Esophagus muscularis mucosa (tissue), 3 donors: ENCODE measurements at regions not wholly inside any gene's neighbourhood (a gene's known extent, or its start where the extent isn't known, plus 50 kb on each side); places are given as distances from the start of the nearest gene placed in this dataset.

Source experiments
- CTCF ChIP-seq, 3 experiments: fragments of 200-600 bp in 2 of 3; fragments of 450-650 bp in 1 of 3; sonication (generic) in 2 of 3; IDR thresholded peaks; one replicate each; pipeline ENCODE4 v1.5.1; 2017 to 2019; ENCODE audit warnings: antibody characterized with exemption in 3 of 3, mild to moderate bottlenecking in 2 of 3, moderate library complexity in 1 of 3
- POLR2A ChIP-seq: fragments of 450-650 bp; IDR thresholded peaks from one replicate; pipeline ENCODE4 v1.6.1; 2017; ENCODE audit warnings: antibody characterized with exemption, moderate library complexity, mild to moderate bottlenecking, low read depth

DNA sequence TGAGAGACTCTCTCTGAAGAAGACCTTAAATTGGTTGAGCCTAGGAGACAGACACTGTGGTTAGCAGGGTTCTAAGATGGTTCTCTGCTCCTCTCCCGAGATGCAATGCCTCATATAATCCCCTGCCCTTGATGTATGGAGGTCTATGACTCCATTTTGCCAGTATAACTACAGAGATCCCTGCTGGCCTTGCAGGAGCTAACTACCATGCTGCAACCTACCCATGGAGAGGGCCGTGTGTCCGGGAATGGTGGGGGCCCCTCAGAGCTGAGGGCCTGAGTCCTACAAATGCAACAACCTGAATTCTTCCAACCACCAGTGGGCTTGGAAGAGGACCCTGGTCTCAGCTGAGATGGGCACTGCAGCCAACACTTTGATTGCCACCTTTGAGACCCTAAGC lies 388.0 kb downstream of the SETD4 start:
- TF ChIP-seq POLR2A (no peak), CTCF (IDR thresholded peaks at IDR 0.05) (no peak)
